Glomerular visceral epithelial cell (primary cell): ENCODE measurements at regions not wholly inside any gene's neighbourhood (a gene's known extent, or its start where the extent isn't known, plus 50 kb on each side); places are given as distances from the start of the nearest gene placed in this dataset.

Experiments used
- DNase-seq: peaks from one replicate; pipeline ENCODE4 v3.0.0-alpha.2; 2016; ENCODE audit errors: extremely low spot score

- DNase-seq: no peak
Measured at GRCh38 chr6:139693735-139694134, 319.3 kb upstream of the CITED2 start.

DNA sequence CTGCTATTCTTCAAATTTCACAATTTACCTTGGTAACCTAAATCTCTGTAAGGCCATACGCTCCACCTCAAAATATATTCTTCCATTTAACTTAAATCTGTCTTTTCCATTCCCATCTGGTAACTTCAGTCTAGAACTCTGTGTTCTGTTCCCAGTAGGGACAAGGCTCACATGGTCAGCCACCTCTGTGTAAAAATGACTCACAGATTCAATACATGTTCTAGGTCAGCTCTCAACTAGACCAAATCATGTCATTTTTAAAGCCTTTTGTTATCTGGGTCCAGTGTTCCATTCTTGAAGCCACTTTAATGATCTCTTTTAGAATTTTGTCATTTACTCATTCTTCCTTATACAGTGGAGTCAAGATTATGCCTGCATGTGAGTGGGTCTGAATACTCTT lies 315.6 kb upstream of the CITED2 start:
- no peak for DNase-seq

GRCh38 chr6:139687055-139687454 lies 312.6 kb upstream of the CITED2 start:
- DNase-seq: no peak

DNA sequence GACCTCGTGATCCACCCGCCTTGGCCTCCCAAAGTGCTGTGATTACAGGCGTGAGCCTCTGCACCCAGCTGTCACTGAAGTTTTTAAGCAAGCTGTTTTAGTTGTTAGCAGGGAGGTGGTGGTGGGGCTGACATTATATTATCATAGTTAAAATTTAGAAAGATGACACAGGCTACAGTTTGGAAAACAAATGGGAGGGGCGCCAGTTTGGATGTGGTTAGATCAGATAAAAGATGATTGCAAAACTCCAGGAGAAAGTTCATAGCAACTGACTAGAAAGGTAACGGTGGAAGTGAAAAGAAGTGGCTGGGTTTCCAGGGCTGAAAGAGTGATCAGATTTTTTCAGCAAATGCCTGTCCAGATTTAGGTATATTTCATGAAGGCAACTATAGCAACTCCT lies 311.9 kb upstream of the CITED2 start:
- DNase-seq: no peak

- DNase-seq: no peak
Measured at GRCh38 chr6:139685009-139685408, 310.6 kb upstream of the CITED2 start.

- DNase-seq: no peak
Measured at GRCh38 chr6:139680819-139681218, 306.4 kb upstream of the CITED2 start.

GRCh38 chr6:139679516-139680179 lies 305.2 kb upstream of the CITED2 start:
- DNase-seq: no peak

DNA sequence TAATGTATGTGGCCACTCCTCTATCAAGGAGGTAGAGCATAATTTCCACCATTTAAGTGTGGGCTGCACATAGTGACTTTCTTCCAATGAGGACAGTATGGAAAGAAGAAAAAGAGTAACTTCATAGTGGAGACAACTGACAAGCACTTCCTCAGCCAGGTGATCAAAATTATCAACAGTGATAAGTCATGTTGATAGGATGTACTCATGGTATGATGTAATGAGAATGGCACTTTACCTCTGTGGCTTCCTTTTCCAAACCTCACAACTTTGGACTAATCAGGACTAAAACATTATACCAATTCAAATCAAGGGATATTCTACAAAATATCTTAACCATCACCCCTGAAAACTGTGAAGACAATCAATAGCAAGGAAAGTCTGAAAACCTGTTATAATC lies 302.3 kb upstream of the CITED2 start:
- no peak for DNase-seq

- DNase-seq: no peak
Measured at GRCh38 chr6:139666284-139666683, 291.8 kb upstream of the CITED2 start.

DNA sequence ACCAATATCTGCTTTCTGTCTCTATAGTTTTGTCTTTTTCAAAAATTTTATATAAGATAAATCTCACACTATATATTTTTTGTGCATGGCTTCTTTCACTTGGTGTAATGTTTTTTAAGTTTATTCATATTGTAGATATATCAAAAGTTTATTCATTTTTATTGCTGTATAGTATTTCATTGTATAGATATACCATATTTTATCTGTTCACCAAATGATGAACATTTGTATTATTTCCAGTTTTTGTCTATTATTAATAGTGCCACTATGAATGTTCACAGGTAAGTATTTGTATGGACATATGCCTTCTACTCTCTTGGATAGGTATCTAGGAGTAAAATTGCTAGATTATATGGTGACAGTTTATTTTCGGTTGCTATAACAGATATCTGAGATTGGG lies 289.5 kb upstream of the CITED2 start:
- no peak for DNase-seq

DNA sequence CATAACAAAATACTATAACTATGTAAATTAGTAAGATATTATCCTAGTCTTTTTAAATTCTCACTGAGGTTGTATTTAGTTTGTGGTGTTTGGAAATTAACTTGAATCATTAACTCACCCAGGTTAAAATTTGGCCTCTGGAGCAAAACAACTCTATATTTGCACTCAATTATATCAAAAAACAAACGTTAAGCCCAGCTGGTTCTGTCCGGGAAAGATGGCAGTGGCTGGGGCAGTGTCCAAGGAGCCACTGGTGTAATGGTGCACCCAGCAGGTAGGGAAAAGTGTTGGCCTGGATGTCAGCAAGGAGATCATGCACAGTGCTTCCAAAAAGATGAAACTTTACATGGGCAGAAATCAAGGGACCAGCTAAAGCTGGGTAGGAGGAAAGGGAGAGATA lies 285.3 kb upstream of the CITED2 start:
- no peak for DNase-seq

GRCh38 chr6:139659196-139659595 lies 284.7 kb upstream of the CITED2 start:
- no peak for DNase-seq

DNA sequence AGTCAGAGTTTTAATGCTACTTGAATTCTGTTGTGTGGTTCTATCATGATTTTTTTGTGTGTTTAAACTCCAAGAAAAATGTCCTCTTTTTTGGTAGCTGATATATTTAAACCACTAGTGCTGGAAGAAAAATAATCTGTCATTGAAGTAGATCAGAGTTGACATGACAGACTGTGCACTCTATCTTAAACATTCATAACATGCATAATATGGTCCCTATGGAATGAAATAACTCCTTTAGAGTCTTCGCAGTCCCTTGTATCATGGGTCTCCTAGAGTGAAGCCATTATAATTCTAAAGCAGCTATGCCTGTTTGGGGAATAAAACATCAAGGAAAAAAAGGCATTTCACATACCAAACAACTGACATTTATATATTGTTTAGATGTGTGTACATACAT lies 282.7 kb upstream of the CITED2 start:
- no peak for DNase-seq

DNA sequence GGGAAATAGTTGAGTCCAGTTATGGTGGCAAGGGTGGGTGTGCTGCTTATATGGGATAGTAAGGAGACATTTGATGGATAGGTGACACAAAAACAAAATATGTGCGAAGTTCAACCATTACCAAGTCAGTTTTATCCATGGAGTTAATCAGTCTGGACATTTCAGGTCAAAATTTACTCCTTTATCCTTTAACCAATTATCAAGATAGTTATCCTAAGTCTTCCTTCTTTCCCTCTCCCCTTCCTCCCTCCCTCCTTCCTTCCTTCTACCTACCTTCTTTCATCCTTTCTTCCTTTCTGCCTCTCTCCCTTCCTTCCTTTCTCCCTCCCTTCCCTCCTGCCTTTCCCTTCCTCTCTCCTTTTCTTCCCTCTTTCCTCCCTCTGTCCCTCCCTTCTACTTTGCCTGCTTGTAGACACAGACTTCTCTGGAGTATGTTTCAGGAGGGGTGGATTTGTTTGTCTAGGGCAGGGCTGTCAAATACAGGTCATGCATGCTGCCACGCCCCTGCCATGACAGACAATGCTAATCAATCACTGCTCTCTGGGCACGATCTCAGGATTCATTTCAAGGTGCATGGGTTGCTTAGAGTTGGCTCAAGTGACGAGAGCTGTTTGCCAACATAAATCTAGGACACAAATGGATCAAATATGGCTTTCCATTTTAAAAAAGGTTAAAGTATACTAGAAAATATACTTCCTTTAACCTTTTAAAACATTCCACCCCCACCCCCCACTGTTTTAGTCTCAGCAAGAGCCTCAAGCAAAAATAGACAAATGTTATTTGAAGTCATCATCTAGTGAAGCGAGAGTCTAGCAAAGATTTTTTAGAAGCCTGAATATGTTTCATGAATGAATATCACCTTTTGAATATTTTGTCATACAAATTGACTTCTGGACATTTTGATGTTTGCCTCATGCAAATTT lies 281.6 kb upstream of the CITED2 start:
- DNase-seq: no peak

- no peak for DNase-seq
Measured at GRCh38 chr6:139654888-139655782, 280.7 kb upstream of the CITED2 start.

DNA sequence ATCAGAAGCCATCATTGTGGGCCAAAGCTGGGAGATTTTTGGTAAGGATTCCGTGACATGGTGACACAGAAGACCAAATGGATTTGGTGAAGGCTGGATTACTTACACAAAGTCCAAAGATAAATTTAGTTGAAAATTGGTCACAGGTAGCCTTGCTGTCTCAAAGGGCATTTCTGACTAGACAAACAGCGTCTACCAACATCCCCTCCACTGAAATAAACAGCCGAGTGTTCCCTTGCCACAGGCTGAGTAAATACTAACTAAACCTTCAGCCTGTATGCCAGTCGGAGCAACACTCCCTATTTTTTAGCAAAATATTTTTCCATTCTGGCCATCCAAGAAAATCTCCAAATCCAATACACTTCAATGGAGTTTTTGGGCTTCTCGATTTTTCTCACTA lies 279.9 kb upstream of the CITED2 start:
- DNase-seq: no peak

DNA sequence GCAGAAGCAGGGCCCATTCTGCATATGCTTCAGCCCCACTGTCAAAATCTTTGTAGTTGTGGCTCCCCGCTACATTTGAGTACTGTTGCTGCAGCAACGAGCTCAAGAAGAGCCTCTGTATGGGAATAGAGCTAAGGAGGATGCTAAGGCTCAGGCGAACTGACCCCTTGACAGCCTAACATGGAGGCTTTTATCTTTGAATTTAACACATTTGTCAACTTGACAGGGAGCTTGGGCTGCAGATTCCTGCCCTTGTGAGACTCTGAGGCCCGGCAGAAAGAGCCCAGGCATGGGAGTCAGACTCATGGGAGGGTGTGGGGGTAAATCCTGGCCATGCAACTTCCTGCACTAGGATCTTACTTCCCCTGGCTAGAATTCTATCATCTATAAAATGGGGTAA lies 278.7 kb upstream of the CITED2 start:
- no peak for DNase-seq

- DNase-seq: no peak
Measured at GRCh38 chr6:139650941-139651340, 276.5 kb upstream of the CITED2 start.

DNA sequence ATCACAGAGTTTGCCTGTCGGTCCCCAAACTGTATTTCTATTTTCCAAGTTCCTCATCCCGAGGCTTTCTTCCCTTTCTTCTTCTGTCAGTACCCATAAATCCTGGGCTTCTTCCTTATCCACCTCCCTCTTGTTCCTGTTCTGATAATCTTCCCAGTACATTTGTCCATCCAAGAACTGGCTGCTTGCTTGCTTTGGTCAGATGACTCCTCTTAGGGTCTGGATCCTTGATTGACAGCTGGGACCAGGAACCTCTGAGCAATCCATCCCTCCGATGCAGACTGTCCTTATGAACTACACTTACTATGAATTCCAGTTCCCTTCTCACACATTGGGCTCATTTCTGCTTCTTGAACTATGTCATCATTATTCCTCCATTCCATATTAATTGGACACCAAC lies 275.3 kb upstream of the CITED2 start:
- no peak for DNase-seq

DNA sequence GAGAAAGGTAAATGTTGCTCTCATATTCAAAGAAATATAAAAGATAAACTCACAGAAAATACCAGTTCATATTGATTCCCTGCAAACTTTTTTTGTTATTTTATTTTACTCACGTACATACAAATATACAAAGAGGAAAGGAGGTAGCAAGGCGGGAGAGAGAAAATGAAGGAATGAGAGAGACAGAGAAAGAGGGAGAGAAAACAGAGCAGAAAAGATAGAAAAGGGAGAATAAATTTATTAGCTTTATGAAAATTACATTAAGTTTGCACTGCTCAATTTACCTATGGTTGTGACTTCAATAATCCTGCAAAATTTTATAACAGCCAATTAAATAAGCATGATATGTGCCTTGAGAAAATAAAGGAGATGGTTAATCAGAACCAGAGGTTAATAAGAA lies 274.7 kb upstream of the CITED2 start:
- DNase-seq: no peak

- DNase-seq: no peak
Measured at GRCh38 chr6:139648430-139649000, 274.1 kb upstream of the CITED2 start.

DNA sequence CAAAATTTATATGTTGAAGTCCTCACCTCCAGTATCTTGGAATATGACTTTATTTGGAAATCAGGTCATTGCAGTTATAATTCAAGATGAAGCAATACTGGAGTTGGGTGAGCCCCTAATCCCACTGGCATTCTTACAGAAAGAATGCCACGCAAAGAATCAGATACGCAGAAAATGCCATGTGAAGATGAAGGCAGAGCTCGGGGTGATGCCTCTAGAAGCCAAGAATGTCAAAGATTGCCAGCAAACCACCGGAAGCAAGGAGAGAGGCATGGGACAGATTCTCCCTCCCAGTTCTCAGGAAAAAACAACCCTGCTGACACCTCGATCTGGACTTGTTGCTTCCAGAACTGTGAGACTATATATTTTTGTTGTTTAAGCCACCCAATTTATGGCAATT lies 273.4 kb upstream of the CITED2 start:
- DNase-seq: no peak
